ELR (cell line): ENCODE measurements at regions not wholly inside any gene's neighbourhood (a gene's known extent, or its start where the extent isn't known, plus 50 kb on each side); places are given as distances from the start of the nearest gene placed in this dataset.

ENCODE experiments used
- DNase-seq: peaks from one replicate; pipeline ENCODE4 v3.0.0-alpha.2; 2015; ENCODE audit warnings: low read depth

- no peak for DNase-seq
Measured at GRCh38 chr18:24831871-24832665, 371.6 kb downstream of the HRH4 start.

GRCh38 chr18:24835751-24836150 lies 375.3 kb downstream of the HRH4 start:
- no peak for DNase-seq

- DNase-seq: peak; percentile 50
Measured at GRCh38 chr18:24837066-24837465, 376.6 kb downstream of the HRH4 start.

GRCh38 chr18:24840051-24840450 lies 379.6 kb downstream of the HRH4 start:
- no peak for DNase-seq

- no peak for DNase-seq
Measured at GRCh38 chr18:24840640-24841039, 380.2 kb downstream of the HRH4 start.

GRCh38 chr18:24841536-24841935 lies 381.1 kb downstream of the HRH4 start:
- DNase-seq: no peak

GRCh38 chr18:24843123-24843522 lies 382.7 kb downstream of the HRH4 start:
- DNase-seq: no peak

- no peak for DNase-seq
Measured at GRCh38 chr18:24846138-24846537, 385.7 kb downstream of the HRH4 start.

- no peak for DNase-seq
Measured at GRCh38 chr18:24850532-24850931, 390.1 kb downstream of the HRH4 start.

- DNase-seq: no peak
Measured at GRCh38 chr18:24853076-24853475, 392.6 kb downstream of the HRH4 start.

- no peak for DNase-seq
Measured at GRCh38 chr18:24860978-24861680, 400.7 kb downstream of the HRH4 start.

GRCh38 chr18:24862201-24862816 lies 401.9 kb downstream of the HRH4 start:
- DNase-seq: no peak

- no peak for DNase-seq
Measured at GRCh38 chr18:24868311-24868710, 407.9 kb downstream of the HRH4 start.

GRCh38 chr18:24868760-24869237 lies 408.4 kb downstream of the HRH4 start:
- peak; percentile 33 for DNase-seq

GRCh38 chr18:24869285-24869684 lies 408.8 kb downstream of the HRH4 start:
- peak; percentile 3 for DNase-seq

GRCh38 chr18:24875286-24875685 lies 414.8 kb downstream of the HRH4 start:
- no peak for DNase-seq

- no peak for DNase-seq
Measured at GRCh38 chr18:24875777-24876176, 415.3 kb downstream of the HRH4 start.

- peak; percentile 3 for DNase-seq
Measured at GRCh38 chr18:24876266-24876665, 415.8 kb downstream of the HRH4 start.

- no peak for DNase-seq
Measured at GRCh38 chr18:24877066-24877465, 416.6 kb downstream of the HRH4 start.

- DNase-seq: no peak
Measured at GRCh38 chr18:24877546-24877945, 417.1 kb downstream of the HRH4 start.

- peak; percentile 20 for DNase-seq
Measured at GRCh38 chr18:24878289-24878688, 417.9 kb downstream of the HRH4 start.

GRCh38 chr18:24885276-24885675 lies 424.8 kb downstream of the HRH4 start:
- no peak for DNase-seq

GRCh38 chr18:24894880-24895279 lies 434.4 kb downstream of the HRH4 start:
- no peak for DNase-seq
